PFSK-1 (cell line): ENCODE measurements at regions not wholly inside any gene's neighbourhood (a gene's known extent, or its start where the extent isn't known, plus 50 kb on each side); places are given as distances from the start of the nearest gene placed in this dataset.

Experiments used
- FOXP2 ChIP-seq: optimal IDR thresholded peaks from 2 replicates; pipeline ENCODE3; 2011; ENCODE audit warnings: borderline replicate concordance, control low read depth, inconsistent platforms; ENCODE audit not compliant: insufficient read depth; ENCODE audit errors: extremely low read length, extremely low read depth
- POLR2AphosphoS5 ChIP-seq: IDR thresholded peaks from 2 replicates; pipeline ENCODE4 v1.6.1; 2012; ENCODE audit warnings: low read depth, mild to moderate bottlenecking, control low read depth, low read length, moderate library complexity
- REST ChIP-seq, 2 experiments: IDR thresholded peaks; 2 replicates each; pipeline versions ENCODE4 v1.6.1 to v1.8.0; 2011 to 2012; ENCODE audit warnings: low read depth in 2 of 2, low read length in 2 of 2, control low read depth in 1 of 2, inconsistent platforms in 1 of 2, mild to moderate bottlenecking in 1 of 2, moderate library complexity in 1 of 2; ENCODE audit not compliant: insufficient read depth in 1 of 2
- SIN3A ChIP-seq: IDR thresholded peaks from 2 replicates; pipeline ENCODE4 v1.6.1; 2012; ENCODE audit warnings: mild to moderate bottlenecking, low read length, moderate library complexity, borderline replicate concordance; ENCODE audit not compliant: insufficient read depth

- TF ChIP-seq REST (IDR thresholded peaks at IDR 0.05; ENCODE audit: insufficient read depth in 1 of 2, low read depth in 2 of 2, low read length in 2 of 2) (no peak), POLR2AphosphoS5 (no peak), FOXP2 (no peak), SIN3A (no peak)
These were observed 114.7 kb upstream of the IGLL5 start for GRCh38 chr22:22772883-22773282.
